ENCODE measurements at regions not wholly inside any gene's neighbourhood (a gene's known extent, or its start where the extent isn't known, plus 50 kb on each side); places are given as distances from the start of the nearest gene placed in this dataset.

GRCh38 chr9:16090907-16091629, 538.2 kb downstream of the CCDC171 start:
- no peak for TF ChIP-seq POLR2A (IDR thresholded peaks at IDR 0.05; ENCODE audit: borderline replicate concordance, extremely low read depth, insufficient read depth, insufficient read length)
- TF ChIP-seq EZH2 (IDR thresholded peaks at IDR 0.05) = no peak
- TF ChIP-seq, protein P1, sequence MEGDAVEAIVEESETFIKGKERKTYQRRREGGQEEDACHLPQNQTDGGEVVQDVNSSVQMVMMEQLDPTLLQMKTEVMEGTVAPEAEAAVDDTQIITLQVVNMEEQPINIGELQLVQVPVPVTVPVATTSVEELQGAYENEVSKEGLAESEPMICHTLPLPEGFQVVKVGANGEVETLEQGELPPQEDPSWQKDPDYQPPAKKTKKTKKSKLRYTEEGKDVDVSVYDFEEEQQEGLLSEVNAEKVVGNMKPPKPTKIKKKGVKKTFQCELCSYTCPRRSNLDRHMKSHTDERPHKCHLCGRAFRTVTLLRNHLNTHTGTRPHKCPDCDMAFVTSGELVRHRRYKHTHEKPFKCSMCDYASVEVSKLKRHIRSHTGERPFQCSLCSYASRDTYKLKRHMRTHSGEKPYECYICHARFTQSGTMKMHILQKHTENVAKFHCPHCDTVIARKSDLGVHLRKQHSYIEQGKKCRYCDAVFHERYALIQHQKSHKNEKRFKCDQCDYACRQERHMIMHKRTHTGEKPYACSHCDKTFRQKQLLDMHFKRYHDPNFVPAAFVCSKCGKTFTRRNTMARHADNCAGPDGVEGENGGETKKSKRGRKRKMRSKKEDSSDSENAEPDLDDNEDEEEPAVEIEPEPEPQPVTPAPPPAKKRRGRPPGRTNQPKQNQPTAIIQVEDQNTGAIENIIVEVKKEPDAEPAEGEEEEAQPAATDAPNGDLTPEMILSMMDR (IDR thresholded peaks at IDR 0.05 in 2 of 3, conservative IDR thresholded peaks at IDR 0.05 in 1 of 3; ENCODE audit: borderline replicate concordance in 1 of 3, insufficient read depth in 1 of 3, low read depth in 2 of 3, low read length in 2 of 3) = no peak
- TF ChIP-seq MAX (IDR thresholded peaks at IDR 0.05) = no peak
- TF ChIP-seq ZBTB33 (IDR thresholded peaks at IDR 0.05; ENCODE audit: extremely low read depth, insufficient replicate concordance, low read length) = no peak
- TF ChIP-seq EZH2phosphoT487 (IDR thresholded peaks at IDR 0.05; ENCODE audit: borderline replicate concordance) = no peak
- no peak for TF ChIP-seq TCF7L2 (IDR thresholded peaks at IDR 0.05; ENCODE audit: borderline replicate concordance, extremely low read depth, insufficient read depth, insufficient read length)
